HUES6 (cell line): ENCODE measurements at regions not wholly inside any gene's neighbourhood (a gene's known extent, or its start where the extent isn't known, plus 50 kb on each side); places are given as distances from the start of the nearest gene placed in this dataset.

ENCODE experiments used
- H3K27ac ChIP-seq: 2 replicates; pipeline ENCODE4 v1.7.0; 2013; ENCODE audit warnings: low read depth, mild to moderate bottlenecking, low read length, inconsistent platforms
- H3K27me3 ChIP-seq: 2 replicates; pipeline ENCODE4 v1.6.1; 2013; ENCODE audit warnings: low read length; ENCODE audit not compliant: control insufficient read depth, insufficient read depth
- H3K36me3 ChIP-seq: 2 replicates; pipeline ENCODE4 v1.6.1; 2013; ENCODE audit warnings: low read length; ENCODE audit not compliant: control insufficient read depth, insufficient read depth
- H3K4me1 ChIP-seq: 2 replicates; pipeline ENCODE4 v1.6.1; 2013; ENCODE audit warnings: low read length; ENCODE audit not compliant: control insufficient read depth, insufficient read depth
- H3K4me3 ChIP-seq: 2 replicates; pipeline ENCODE4 v1.5.1; 2013; ENCODE audit warnings: low read depth, low read length
- H3K9ac ChIP-seq: one replicate; pipeline ENCODE4 v1.6.1; 2013; ENCODE audit warnings: mild to moderate bottlenecking, low read length
- H3K9me3 ChIP-seq: 2 replicates; pipeline ENCODE4 v1.6.1; 2013; ENCODE audit warnings: low read depth, low read length; ENCODE audit not compliant: control insufficient read depth, insufficient read depth

DNA sequence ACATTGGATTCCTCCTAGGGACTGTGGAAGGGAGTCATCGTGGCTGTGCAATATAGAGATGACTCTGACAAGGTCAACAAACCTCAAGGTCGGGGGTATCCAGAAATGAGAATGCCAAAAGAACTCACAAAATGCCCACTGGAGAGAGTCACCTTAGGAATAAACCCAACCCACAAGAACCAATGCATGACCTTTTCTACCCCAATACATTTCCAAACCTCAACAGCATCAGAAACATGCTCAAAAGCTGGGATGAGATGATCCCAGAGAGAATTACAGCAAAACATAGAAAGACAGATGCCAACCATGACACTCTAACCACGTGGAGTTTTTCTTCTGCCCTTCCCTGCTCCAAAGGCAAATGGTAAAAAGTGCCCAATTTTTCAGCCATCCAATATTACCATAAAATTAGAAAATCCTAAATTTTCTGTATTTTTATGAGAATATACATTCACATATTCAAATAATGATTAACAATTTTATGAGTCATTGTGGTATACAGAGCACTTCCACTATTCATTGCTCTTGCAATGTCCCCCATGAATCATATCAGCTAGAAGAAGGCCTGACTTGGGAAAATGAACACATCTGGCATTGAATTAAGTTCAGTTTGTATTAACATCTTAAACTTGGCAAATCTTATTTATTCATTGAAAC lies 88.2 kb upstream of the PALMD start:
- H3K9me3 ChIP-seq: no peaks in the 10 kb centered on the region
- no peaks in the 10 kb centered on the region for H3K27me3 ChIP-seq
- H3K9ac ChIP-seq: no peak overlapping the region
- H3K36me3 ChIP-seq: no peaks in the 10 kb centered on the region
- no peak overlapping the region for H3K27ac ChIP-seq
- no peaks in the 10 kb centered on the region for H3K4me1 ChIP-seq
- no peak overlapping the region for H3K4me3 ChIP-seq

DNA sequence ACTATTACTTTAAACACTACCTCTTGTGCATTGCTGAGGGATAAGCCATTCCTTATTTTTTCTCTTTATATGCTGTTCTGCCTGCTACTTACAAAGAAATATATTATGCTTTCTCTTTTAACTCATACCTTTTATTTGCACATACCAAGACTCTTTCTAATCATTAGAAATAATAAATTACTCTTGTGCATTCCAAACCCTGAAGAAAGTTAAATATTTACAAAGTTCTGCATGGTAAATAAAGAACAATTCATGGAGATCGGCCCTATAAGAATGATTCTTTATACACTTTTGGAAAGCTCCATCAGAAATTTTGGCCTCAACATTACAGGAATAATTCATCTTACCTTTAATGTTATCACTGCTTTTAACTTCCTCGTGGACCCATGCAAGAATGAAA lies 86.7 kb upstream of the PALMD start:
- Histone ChIP-seq H3K4me1 (no peaks in the 10 kb centered on the region), H3K4me3 (no peak overlapping the region)

GRCh38 chr1:99560207-99561040 lies 85.5 kb upstream of the PALMD start:
- H3K9ac ChIP-seq: no peak overlapping the region
- H3K36me3 ChIP-seq: no peaks in the 10 kb centered on the region
- H3K4me3 ChIP-seq: no peak overlapping the region
- H3K27ac ChIP-seq: no peak overlapping the region
- no peaks in the 10 kb centered on the region for H3K4me1 ChIP-seq
- H3K9me3 ChIP-seq: no peaks in the 10 kb centered on the region
- H3K27me3 ChIP-seq: no peaks in the 10 kb centered on the region

More for the DNA sequence above, 86.7 kb upstream of the PALMD start:
- no peak overlapping the region for H3K9ac ChIP-seq
- H3K36me3 ChIP-seq: no peaks in the 10 kb centered on the region
- no peaks in the 10 kb centered on the region for H3K27me3 ChIP-seq
- no peak overlapping the region for H3K27ac ChIP-seq
- no peaks in the 10 kb centered on the region for H3K9me3 ChIP-seq

DNA sequence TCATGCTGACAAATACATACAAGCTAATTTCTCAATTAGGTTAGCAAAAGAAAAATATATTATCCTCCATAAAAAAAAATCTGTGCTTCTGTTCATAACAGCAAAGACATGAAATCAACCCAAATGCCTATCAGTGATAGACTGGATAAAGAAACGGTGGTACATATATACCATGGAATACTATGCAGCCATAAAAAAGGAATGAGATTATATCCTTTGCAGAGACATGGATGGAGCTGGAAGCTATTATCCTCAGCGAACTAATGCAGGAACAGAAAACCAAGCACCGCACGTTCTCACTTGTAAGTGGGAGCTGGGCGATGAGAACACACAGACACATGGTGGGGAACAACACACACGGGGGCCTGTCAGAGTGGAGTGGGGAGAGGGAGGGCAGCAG lies 84.0 kb upstream of the PALMD start:
- Histone ChIP-seq H3K9me3 (no peaks in the 10 kb centered on the region), H3K4me3 (no peak overlapping the region), H3K36me3 (no peaks in the 10 kb centered on the region), H3K27me3 (no peaks in the 10 kb centered on the region), H3K27ac (no peak overlapping the region), H3K4me1 (no peaks in the 10 kb centered on the region), H3K9ac (no peak overlapping the region)

DNA sequence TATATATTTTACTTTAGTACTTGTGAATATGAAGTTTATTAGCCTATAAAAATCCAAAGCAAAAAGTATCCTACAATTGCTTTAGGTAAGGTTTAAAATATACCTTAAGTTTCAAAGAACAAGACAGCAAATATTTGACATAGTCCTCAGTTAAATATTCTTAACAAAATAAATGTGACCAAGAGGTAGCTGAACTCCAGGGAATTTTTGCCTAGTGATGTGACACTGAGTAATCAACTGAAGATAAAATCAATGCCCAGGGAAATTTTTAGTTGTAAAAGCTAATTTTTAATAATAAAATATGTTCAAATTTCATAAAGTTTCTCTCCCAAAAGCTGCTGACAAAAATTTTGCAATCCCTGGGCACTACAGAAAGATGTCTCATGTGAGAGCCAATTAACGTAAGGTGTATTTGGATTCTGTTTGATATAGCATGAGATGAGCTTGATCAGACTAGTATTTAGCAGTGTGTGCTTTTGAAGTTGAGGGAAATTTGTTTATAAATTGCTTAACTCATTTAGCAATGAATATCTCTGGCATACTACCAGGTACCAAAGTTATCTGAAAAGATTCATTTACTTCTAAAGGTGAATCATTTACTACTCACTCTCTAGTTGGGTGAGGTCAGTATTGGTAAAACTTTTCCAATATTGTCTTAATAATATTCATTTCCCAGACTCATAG lies 80.2 kb upstream of the PALMD start:
- Histone ChIP-seq H3K36me3 (no peaks in the 10 kb centered on the region), H3K27ac (no peak overlapping the region), H3K4me1 (no peaks in the 10 kb centered on the region)

DNA sequence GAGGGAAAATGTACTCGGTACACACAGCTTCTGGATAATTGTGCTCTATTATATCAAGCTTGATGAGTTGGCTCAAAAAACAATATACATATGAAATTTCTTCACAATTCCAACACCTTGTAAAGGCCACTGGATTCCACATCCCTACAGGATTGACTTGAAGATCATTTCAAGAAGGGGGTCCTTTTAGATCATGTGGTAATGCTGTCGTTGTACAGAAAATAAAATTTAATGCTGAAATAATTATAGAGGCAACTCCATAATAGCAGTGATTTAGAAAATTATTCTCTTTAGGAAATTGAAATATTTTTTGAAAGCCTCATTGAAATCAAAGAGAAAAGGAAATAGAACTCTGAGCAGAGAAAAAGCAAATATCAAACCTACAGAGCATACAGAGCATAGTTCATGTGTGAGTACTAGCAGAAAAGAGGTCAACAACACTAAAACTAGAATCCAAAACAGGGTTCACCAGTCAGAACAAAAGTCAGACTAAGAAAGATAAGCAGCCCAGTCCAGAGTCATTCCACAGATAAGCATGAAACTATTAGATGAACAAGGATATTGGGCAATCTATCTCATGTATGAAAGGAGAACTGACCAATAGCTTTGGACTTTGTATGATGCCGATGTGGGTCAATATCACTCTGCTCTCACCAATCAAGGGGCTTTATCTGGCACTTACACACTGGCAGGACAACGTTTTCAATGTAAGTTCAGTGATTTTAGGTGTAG lies 79.5 kb upstream of the PALMD start:
- Histone ChIP-seq H3K27ac (no peak overlapping the region), H3K27me3 (no peaks in the 10 kb centered on the region), H3K4me1 (no peaks in the 10 kb centered on the region), H3K9me3 (no peaks in the 10 kb centered on the region), H3K36me3 (no peaks in the 10 kb centered on the region), H3K4me3 (no peak overlapping the region), H3K9ac (no peak overlapping the region)

More for the DNA sequence above, 80.2 kb upstream of the PALMD start:
- no peak overlapping the region for H3K4me3 ChIP-seq
- no peaks in the 10 kb centered on the region for H3K9me3 ChIP-seq
- H3K27me3 ChIP-seq: no peaks in the 10 kb centered on the region
- no peak overlapping the region for H3K9ac ChIP-seq

- H3K27me3 ChIP-seq: no peaks in the 10 kb centered on the region
- no peaks in the 10 kb centered on the region for H3K36me3 ChIP-seq
- H3K9ac ChIP-seq: no peak overlapping the region
- no peaks in the 10 kb centered on the region for H3K9me3 ChIP-seq
- no peak overlapping the region for H3K27ac ChIP-seq
- H3K4me3 ChIP-seq: no peak overlapping the region
- H3K4me1 ChIP-seq: no peaks in the 10 kb centered on the region
These were observed 75.3 kb upstream of the PALMD start for GRCh38 chr1:99570486-99571089.

DNA sequence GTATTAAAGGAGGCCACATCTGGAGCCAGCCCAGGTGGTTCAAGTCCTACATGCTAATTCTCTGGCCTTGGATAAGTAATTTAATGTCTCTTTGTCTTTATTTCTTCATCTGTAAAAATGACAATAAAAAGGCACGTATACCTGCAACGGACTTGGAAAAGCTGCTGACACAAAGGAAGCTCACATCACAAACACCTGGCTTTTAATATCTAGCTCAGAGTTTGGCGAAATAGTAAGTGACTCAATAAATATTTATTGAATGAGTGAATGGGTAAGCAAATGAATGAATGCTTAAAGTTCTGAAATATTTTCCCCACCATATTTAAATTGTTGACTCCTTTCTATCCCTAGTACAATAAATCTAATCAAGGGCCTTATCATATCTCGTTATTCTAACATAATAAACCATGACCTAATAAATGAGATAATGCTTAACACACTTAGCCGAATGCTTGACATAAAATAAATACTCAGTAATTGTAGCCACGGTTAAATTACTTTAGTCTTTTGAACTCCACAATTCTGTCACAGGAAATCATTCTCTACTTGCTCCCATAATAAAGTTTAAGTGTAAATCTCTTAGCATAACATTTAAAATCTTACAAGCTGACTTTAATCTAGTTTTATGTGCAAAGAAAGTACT lies 74.7 kb upstream of the PALMD start:
- Histone ChIP-seq H3K4me3 (no peak overlapping the region), H3K27ac (no peak overlapping the region), H3K36me3 (no peaks in the 10 kb centered on the region), H3K9ac (no peak overlapping the region), H3K9me3 (no peaks in the 10 kb centered on the region), H3K27me3 (no peaks in the 10 kb centered on the region), H3K4me1 (no peaks in the 10 kb centered on the region)

DNA sequence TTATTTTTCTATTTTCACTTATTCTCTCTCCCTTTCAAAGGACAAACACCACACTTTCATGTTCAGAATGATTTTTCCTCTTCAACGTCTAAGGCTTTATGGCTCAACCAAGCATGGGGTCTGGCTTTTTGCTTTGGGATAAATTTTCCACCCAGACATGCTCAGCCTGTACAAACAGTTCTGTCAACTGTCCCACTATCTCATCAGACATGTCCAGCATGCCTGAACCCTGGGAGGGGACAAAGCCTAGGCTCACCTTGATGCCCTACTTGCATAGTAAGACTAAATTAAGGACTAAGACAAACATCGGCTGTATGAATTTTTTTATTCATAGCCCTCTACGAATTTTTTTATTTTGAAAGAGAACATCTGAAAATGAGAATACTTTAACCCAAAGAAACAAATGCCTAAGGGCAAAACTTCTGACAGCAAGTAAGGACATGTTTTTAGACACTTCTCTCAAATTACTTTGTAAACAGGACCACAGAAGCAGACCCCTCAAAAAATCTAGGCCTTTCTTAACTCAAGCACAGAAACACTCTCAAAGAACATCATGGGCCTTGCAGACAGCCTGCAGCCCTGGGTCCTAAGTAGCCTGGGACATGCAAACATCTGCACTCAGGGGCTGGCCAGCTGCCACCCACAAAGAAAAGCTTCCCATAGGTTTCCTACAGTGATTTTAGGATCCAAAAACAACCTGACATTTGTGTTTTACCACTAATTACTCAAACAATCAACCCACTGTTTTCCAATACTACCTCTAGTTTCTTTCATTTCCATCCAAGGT lies 72.3 kb upstream of the PALMD start:
- 0 out of 2 replicates have a peak, but pooled peaks cover 3% of the 10 kb centered on the region for H3K4me1 ChIP-seq
- no peaks in the 10 kb centered on the region for H3K9me3 ChIP-seq
- H3K9ac ChIP-seq: no peak overlapping the region
- H3K4me3 ChIP-seq: no peak overlapping the region
- H3K36me3 ChIP-seq: no peaks in the 10 kb centered on the region
- no peak overlapping the region for H3K27ac ChIP-seq
- no peaks in the 10 kb centered on the region for H3K27me3 ChIP-seq
